ENCODE measurements at regions not wholly inside any gene's neighbourhood (a gene's known extent, or its start where the extent isn't known, plus 50 kb on each side); places are given as distances from the start of the nearest gene placed in this dataset.

DNA sequence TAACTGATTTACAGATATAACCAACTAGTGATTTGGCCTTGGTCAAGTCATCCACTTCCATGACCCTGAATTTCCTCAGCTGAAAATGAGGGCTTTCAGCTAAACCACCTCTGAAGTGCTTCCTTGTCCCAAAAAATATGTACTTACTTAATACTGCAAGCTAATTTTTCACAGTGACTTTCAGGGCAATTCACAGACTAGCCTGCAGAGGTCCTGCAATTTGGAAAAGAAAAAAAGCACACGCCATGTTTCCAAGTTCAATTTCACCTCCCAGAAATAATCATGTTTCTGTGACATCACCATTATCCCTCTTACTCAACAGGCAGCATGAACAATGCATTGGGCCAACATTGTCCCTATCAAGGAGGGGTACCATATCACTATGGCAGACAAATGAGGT, 218.2 kb downstream of the SHOX2 start:
- H4K20me1 ChIP-seq (ENCODE audit: control insufficient read depth, extremely low read depth, insufficient read depth, low read length), result no peaks in the 10 kb centered on the region
- no peaks in the 10 kb centered on the region for H3K9me3 ChIP-seq (ENCODE audit: control insufficient read depth, low read depth, low read length)
- H2AFZ ChIP-seq (ENCODE audit: control insufficient read depth, low read length), result no peak overlapping the region
- no peaks in the 10 kb centered on the region for H3K36me3 ChIP-seq (ENCODE audit: control insufficient read depth in 2 of 2, extremely low read depth in 1 of 2, insufficient read depth in 2 of 2, low read length in 2 of 2)
- no peak overlapping the region for H3K4me2 ChIP-seq (ENCODE audit: control insufficient read depth, extremely low read depth, insufficient read depth, low read depth, low read length)
- no peaks in the 10 kb centered on the region for H3K79me2 ChIP-seq (ENCODE audit: control insufficient read depth, insufficient read depth, low read length)
- H3K4me1 ChIP-seq (ENCODE audit: control insufficient read depth, extremely low read depth, insufficient read depth, low read length), result no peaks in the 10 kb centered on the region
- H3K9ac ChIP-seq (ENCODE audit: control insufficient read depth, extremely low read depth, insufficient read depth, low read length), result no peak overlapping the region
- H3K27ac ChIP-seq (ENCODE audit: control insufficient read depth, insufficient read depth, low read length), result no peak overlapping the region
- H3K27me3 ChIP-seq (ENCODE audit: control insufficient read depth, extremely low read depth, insufficient read depth, low read length), result no peaks in the 10 kb centered on the region
- TF ChIP-seq, protein P1, sequence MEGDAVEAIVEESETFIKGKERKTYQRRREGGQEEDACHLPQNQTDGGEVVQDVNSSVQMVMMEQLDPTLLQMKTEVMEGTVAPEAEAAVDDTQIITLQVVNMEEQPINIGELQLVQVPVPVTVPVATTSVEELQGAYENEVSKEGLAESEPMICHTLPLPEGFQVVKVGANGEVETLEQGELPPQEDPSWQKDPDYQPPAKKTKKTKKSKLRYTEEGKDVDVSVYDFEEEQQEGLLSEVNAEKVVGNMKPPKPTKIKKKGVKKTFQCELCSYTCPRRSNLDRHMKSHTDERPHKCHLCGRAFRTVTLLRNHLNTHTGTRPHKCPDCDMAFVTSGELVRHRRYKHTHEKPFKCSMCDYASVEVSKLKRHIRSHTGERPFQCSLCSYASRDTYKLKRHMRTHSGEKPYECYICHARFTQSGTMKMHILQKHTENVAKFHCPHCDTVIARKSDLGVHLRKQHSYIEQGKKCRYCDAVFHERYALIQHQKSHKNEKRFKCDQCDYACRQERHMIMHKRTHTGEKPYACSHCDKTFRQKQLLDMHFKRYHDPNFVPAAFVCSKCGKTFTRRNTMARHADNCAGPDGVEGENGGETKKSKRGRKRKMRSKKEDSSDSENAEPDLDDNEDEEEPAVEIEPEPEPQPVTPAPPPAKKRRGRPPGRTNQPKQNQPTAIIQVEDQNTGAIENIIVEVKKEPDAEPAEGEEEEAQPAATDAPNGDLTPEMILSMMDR (optimal IDR thresholded peaks at IDR 0.05 in 1 of 3, IDR thresholded peaks at IDR 0.05 in 1 of 3, conservative IDR thresholded peaks at IDR 0.05 in 1 of 3; ENCODE audit: extremely low read depth in 1 of 3, insufficient read depth in 2 of 3, low read length in 3 of 3), result no peak
- TF ChIP-seq EZH2 (IDR thresholded peaks at IDR 0.05; ENCODE audit: low read length), result no peak
- dilution Hi-C loops (cut with MboI; ENCODE audit: extremely low pct_ligation_motif_present, low sequenced_read_pairs), result no loop called here
- H3K9me1 ChIP-seq (ENCODE audit: control insufficient read depth, extremely low read depth, insufficient read depth, low read length), result no peaks in the 10 kb centered on the region
- no peak for FAIRE-seq
- DNase-seq (ENCODE audit: low read depth, low spot score), result no peak
- H3K4me3 ChIP-seq (ENCODE audit: control insufficient read depth in 2 of 3, extremely low read depth in 1 of 3, insufficient read depth in 2 of 3, low read depth in 1 of 3, low read length in 3 of 3), result no peak overlapping the region

DNA sequence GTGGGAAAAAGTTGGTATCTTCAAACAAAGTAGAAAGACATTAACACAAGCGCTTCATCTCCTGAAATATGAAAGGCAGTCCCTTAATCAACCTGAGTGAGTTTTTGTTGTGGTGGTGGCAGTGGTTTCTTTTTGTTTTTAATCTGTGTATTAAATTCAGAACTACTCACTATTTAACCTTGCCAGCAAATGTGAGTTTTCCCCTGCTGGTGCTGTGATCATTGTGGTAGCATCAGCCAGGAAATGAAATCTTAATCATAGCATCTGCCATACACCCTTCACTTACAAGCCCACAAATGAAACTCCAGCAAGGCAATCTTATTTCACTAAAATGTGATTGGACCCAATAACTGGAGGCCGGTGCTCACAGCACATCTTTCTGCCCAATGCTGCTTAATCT, 229.7 kb downstream of the SHOX2 start:
- H3K27me3 ChIP-seq (ENCODE audit: control insufficient read depth, extremely low read depth, insufficient read depth, low read length), result no peaks in the 10 kb centered on the region
- no peak for FAIRE-seq
- dilution Hi-C loops (cut with MboI; ENCODE audit: extremely low pct_ligation_motif_present, low sequenced_read_pairs), result no loop called here

More for the DNA sequence above, 229.7 kb downstream of the SHOX2 start:
- Histone ChIP-seq H4K20me1 (ENCODE audit: control insufficient read depth, extremely low read depth, insufficient read depth, low read length) (no peaks in the 10 kb centered on the region), H3K9me1 (ENCODE audit: control insufficient read depth, extremely low read depth, insufficient read depth, low read length) (no peaks in the 10 kb centered on the region), H3K4me2 (ENCODE audit: control insufficient read depth, extremely low read depth, insufficient read depth, low read depth, low read length) (no peak overlapping the region), H3K9ac (ENCODE audit: control insufficient read depth, extremely low read depth, insufficient read depth, low read length) (no peak overlapping the region), H3K36me3 (ENCODE audit: control insufficient read depth in 2 of 2, extremely low read depth in 1 of 2, insufficient read depth in 2 of 2, low read length in 2 of 2) (no peaks in the 10 kb centered on the region), H2AFZ (ENCODE audit: control insufficient read depth, low read length) (no peak overlapping the region), H3K4me1 (ENCODE audit: control insufficient read depth, extremely low read depth, insufficient read depth, low read length) (no peaks in the 10 kb centered on the region), H3K9me3 (ENCODE audit: control insufficient read depth, low read depth, low read length) (peaks cover 1% of the 10 kb centered on the region), H3K27ac (ENCODE audit: control insufficient read depth, insufficient read depth, low read length) (no peak overlapping the region), H3K79me2 (ENCODE audit: control insufficient read depth, insufficient read depth, low read length) (no peaks in the 10 kb centered on the region), H3K4me3 (ENCODE audit: control insufficient read depth in 2 of 3, extremely low read depth in 1 of 3, insufficient read depth in 2 of 3, low read depth in 1 of 3, low read length in 3 of 3) (no peak overlapping the region)
- TF ChIP-seq, protein P1 (optimal IDR thresholded peaks at IDR 0.05 in 1 of 3, IDR thresholded peaks at IDR 0.05 in 1 of 3, conservative IDR thresholded peaks at IDR 0.05 in 1 of 3; ENCODE audit: extremely low read depth in 1 of 3, insufficient read depth in 2 of 3, low read length in 3 of 3), result no peak
- TF ChIP-seq EZH2 (IDR thresholded peaks at IDR 0.05; ENCODE audit: low read length), result no peak
- no peak for DNase-seq (ENCODE audit: low read depth, low spot score)
